K562 (cell line): ENCODE measurements at regions not wholly inside any gene's neighbourhood (a gene's known extent, or its start where the extent isn't known, plus 50 kb on each side); places are given as distances from the start of the nearest gene placed in this dataset.

ENCODE experiments used
- C11orf30 ChIP-seq: fragments of 450-650 bp; IDR thresholded peaks from 2 replicates; pipeline ENCODE4 v1.6.1; 2016; ENCODE audit warnings: low read depth, mild to moderate bottlenecking
- FOXP1 ChIP-seq: sonication (generic); formaldehyde crosslinking; IDR thresholded peaks from 2 replicates; pipeline ENCODE4 v1.8.0; 2022; ENCODE audit warnings: mild to moderate bottlenecking, missing genetic modification reagents
- GATAD2A ChIP-seq: fragments of 450-650 bp; IDR thresholded peaks from 2 replicates; pipeline ENCODE4 v1.6.1; 2017
- HDAC3 ChIP-seq: fragments of 450-650 bp; IDR thresholded peaks from 2 replicates; pipeline ENCODE4 v1.6.1; 2018; ENCODE audit warnings: borderline replicate concordance, mild to moderate bottlenecking, moderate library complexity; ENCODE audit not compliant: partially characterized antibody
- MAFF ChIP-seq: IDR thresholded peaks from 2 replicates; pipeline ENCODE4 v1.6.1; 2012; ENCODE audit warnings: low read length, improper control_type of control experiment
- NR2C2 ChIP-seq, 2 experiments: fragments of 200-800 bp in 1 of 2; sonication (Bioruptor generic) in 1 of 2; sonication (generic) in 1 of 2; formaldehyde crosslinking in 1 of 2; IDR thresholded peaks; 2 replicates each; pipeline versions ENCODE4 v1.6.1 to v1.8.0; 2016 to 2022; ENCODE audit warnings: mild to moderate bottlenecking in 1 of 2, missing compliant biosample characterization in 1 of 2, missing genetic modification characterization in 1 of 2, missing genetic modification reagents in 1 of 2
- NR4A1 ChIP-seq, 2 experiments: fragments of 250-450 bp in 1 of 2; fragments of 450-650 bp in 1 of 2; sonication (Bioruptor Pico) in 1 of 2; IDR thresholded peaks; 2 replicates each; pipeline versions ENCODE4 v1.4.0 to v1.6.1; 2016 to 2020; ENCODE audit warnings: mild to moderate bottlenecking in 2 of 2, missing compliant biosample characterization in 1 of 2, missing genetic modification characterization in 1 of 2, moderate library complexity in 1 of 2
- RBM22 ChIP-seq: fragments of 200-400 bp; formaldehyde crosslinking; IDR thresholded peaks from 2 replicates; pipeline ENCODE4 v1.6.1; 2018; ENCODE audit warnings: low read length, low read depth; ENCODE audit not compliant: poor library complexity, severe bottlenecking
- SMARCE1 ChIP-seq: fragments of 450-650 bp; IDR thresholded peaks from 2 replicates; pipeline ENCODE4 v1.7.1; 2016; ENCODE audit warnings: mild to moderate bottlenecking
- THAP12 ChIP-seq: fragments of 250-450 bp; sonication (Bioruptor Pico); IDR thresholded peaks from 2 replicates; pipeline ENCODE4 v1.9.0; 2021; ENCODE audit warnings: mild to moderate bottlenecking, inconsistent platforms
- ZNF197 ChIP-seq: fragments of 200-800 bp; sonication (Bioruptor generic); IDR thresholded peaks from 2 replicates; pipeline ENCODE4 v1.6.1; 2016; ENCODE audit warnings: low read depth, missing genetic modification characterization, missing compliant biosample characterization
- ZNF696 ChIP-seq: fragments of 250-450 bp; sonication (Bioruptor Pico); conservative IDR thresholded peaks from 2 replicates; pipeline ENCODE4 v1.4.0; 2020; ENCODE audit warnings: mild to moderate bottlenecking, moderate library complexity

DNA sequence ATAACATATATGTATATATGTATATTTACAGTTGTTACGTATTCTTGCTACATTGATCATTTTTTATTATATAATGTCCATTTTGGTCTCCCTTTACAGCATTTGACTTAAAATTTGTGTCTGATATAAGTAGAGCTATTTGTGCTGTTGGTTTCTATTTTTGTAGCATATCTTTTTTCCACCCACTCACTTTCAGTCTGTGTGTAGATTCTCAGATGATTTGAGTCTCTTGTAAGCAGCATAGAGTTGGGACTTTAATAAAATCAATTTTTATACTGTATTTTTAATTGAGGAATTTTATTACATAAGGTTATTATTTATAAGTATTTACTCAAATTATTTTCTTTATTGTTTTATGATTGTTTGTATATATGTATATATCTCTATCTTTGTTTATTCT, 1293.7 kb downstream of the TMEM121 start (continued):
- TF ChIP-seq NR2C2 (CRISPR knock-in tag; IDR thresholded peaks at IDR 0.05) (no peak), NR2C2 (tag; IDR thresholded peaks at IDR 0.05) (no peak), THAP12 (no peak), SMARCE1 (no peak), ZNF197 (CRISPR knock-in tag) (no peak), MAFF (no peak), FOXP1 (CRISPR knock-in tag) (no peak), ZNF696 (CRISPR knock-in tag) (no peak), C11orf30 (no peak), GATAD2A (no peak), NR4A1 (CRISPR knock-in tag; IDR thresholded peaks at IDR 0.05) (no peak), NR4A1 (tag; IDR thresholded peaks at IDR 0.05) (no peak), RBM22 (no peak), HDAC3 (no peak)
